ENCODE measurements at regions not wholly inside any gene's neighbourhood (a gene's known extent, or its start where the extent isn't known, plus 50 kb on each side); places are given as distances from the start of the nearest gene placed in this dataset.

- no peak overlapping the region for H3K4me3 ChIP-seq (ENCODE audit: low read length)
- no peaks in the 10 kb centered on the region for H3K27me3 ChIP-seq (ENCODE audit: control insufficient read depth, insufficient read depth, low read length)
- H3K27ac ChIP-seq (ENCODE audit: low read length), result no peak overlapping the region
- H3K9me3 ChIP-seq (ENCODE audit: control insufficient read depth, insufficient read depth, low read length), result no peaks in the 10 kb centered on the region
- no peaks in the 10 kb centered on the region for H3K4me1 ChIP-seq (ENCODE audit: control insufficient read depth, insufficient read depth, low read length)
- WGBS (ENCODE audit: insufficient coverage, insufficient read length), result no CpG with 5 or more reads among the region's 6 CpGs
- DNase-seq (ENCODE audit: low read depth, low spot score), result no peak
- no peaks in the 10 kb centered on the region for H3K36me3 ChIP-seq (ENCODE audit: control insufficient read depth, insufficient read depth, low read length)
These were observed 84.5 kb upstream of the RPS23 start for GRCh38 chr5:82362636-82363035.

GRCh38 chr5:82360022-82360421 lies 81.9 kb upstream of the RPS23 start:
- Histone ChIP-seq H3K9me3 (ENCODE audit: control insufficient read depth, insufficient read depth, low read length) (no peaks in the 10 kb centered on the region), H3K4me1 (ENCODE audit: control insufficient read depth, insufficient read depth, low read length) (no peaks in the 10 kb centered on the region), H3K36me3 (ENCODE audit: control insufficient read depth, insufficient read depth, low read length) (no peaks in the 10 kb centered on the region), H3K27me3 (ENCODE audit: control insufficient read depth, insufficient read depth, low read length) (no peaks in the 10 kb centered on the region), H3K4me3 (ENCODE audit: low read length) (no peak overlapping the region), H3K27ac (ENCODE audit: low read length) (no peak overlapping the region)
- DNase-seq (ENCODE audit: low read depth, low spot score), result no peak
- no CpG with 5 or more reads among the region's 3 CpGs for WGBS (ENCODE audit: insufficient coverage, insufficient read length)

- H3K4me3 ChIP-seq (ENCODE audit: low read length), result no peak overlapping the region
- H3K4me1 ChIP-seq (ENCODE audit: control insufficient read depth, insufficient read depth, low read length), result no peaks in the 10 kb centered on the region
- no peaks in the 10 kb centered on the region for H3K9me3 ChIP-seq (ENCODE audit: control insufficient read depth, insufficient read depth, low read length)
- no peaks in the 10 kb centered on the region for H3K27me3 ChIP-seq (ENCODE audit: control insufficient read depth, insufficient read depth, low read length)
- DNase-seq (ENCODE audit: low read depth, low spot score), result no peak
- H3K27ac ChIP-seq (ENCODE audit: low read length), result no peak overlapping the region
- no CpG with 5 or more reads among the region's 3 CpGs for WGBS (ENCODE audit: insufficient coverage, insufficient read length)
- no peaks in the 10 kb centered on the region for H3K36me3 ChIP-seq (ENCODE audit: control insufficient read depth, insufficient read depth, low read length)
These were observed 81.1 kb upstream of the RPS23 start for GRCh38 chr5:82359272-82359671.

GRCh38 chr5:82358457-82358856 lies 80.3 kb upstream of the RPS23 start:
- DNase-seq (ENCODE audit: low read depth, low spot score), result no peak
- WGBS (ENCODE audit: insufficient coverage, insufficient read length), result no CpG with 5 or more reads among the region's 2 CpGs
- Histone ChIP-seq H3K27me3 (ENCODE audit: control insufficient read depth, insufficient read depth, low read length) (no peaks in the 10 kb centered on the region), H3K9me3 (ENCODE audit: control insufficient read depth, insufficient read depth, low read length) (no peaks in the 10 kb centered on the region), H3K27ac (ENCODE audit: low read length) (no peak overlapping the region), H3K4me1 (ENCODE audit: control insufficient read depth, insufficient read depth, low read length) (no peaks in the 10 kb centered on the region), H3K36me3 (ENCODE audit: control insufficient read depth, insufficient read depth, low read length) (no peaks in the 10 kb centered on the region), H3K4me3 (ENCODE audit: low read length) (no peak overlapping the region)

- no CpG with 5 or more reads among the region's 14 CpGs for WGBS (ENCODE audit: insufficient coverage, insufficient read length)
- Histone ChIP-seq H3K9me3 (ENCODE audit: control insufficient read depth, insufficient read depth, low read length) (no peaks in the 10 kb centered on the region), H3K27me3 (ENCODE audit: control insufficient read depth, insufficient read depth, low read length) (no peaks in the 10 kb centered on the region), H3K27ac (ENCODE audit: low read length) (no peak overlapping the region), H3K4me1 (ENCODE audit: control insufficient read depth, insufficient read depth, low read length) (no peaks in the 10 kb centered on the region), H3K4me3 (ENCODE audit: low read length) (no peak overlapping the region), H3K36me3 (ENCODE audit: control insufficient read depth, insufficient read depth, low read length) (no peaks in the 10 kb centered on the region)
- DNase-seq (ENCODE audit: low read depth, low spot score), result no peak
These were observed 78.9 kb upstream of the RPS23 start for GRCh38 chr5:82356808-82357671.

GRCh38 chr5:82356021-82356420 lies 77.9 kb upstream of the RPS23 start:
- Histone ChIP-seq H3K9me3 (ENCODE audit: control insufficient read depth, insufficient read depth, low read length) (no peaks in the 10 kb centered on the region), H3K27ac (ENCODE audit: low read length) (no peak overlapping the region), H3K4me3 (ENCODE audit: low read length) (no peak overlapping the region), H3K27me3 (ENCODE audit: control insufficient read depth, insufficient read depth, low read length) (no peaks in the 10 kb centered on the region), H3K36me3 (ENCODE audit: control insufficient read depth, insufficient read depth, low read length) (no peaks in the 10 kb centered on the region), H3K4me1 (ENCODE audit: control insufficient read depth, insufficient read depth, low read length) (no peaks in the 10 kb centered on the region)
- WGBS (ENCODE audit: insufficient coverage, insufficient read length), result no CpG with 5 or more reads among the region's 4 CpGs
- no peak for DNase-seq (ENCODE audit: low read depth, low spot score)

GRCh38 chr5:82355496-82355895 lies 77.3 kb upstream of the RPS23 start:
- WGBS (ENCODE audit: insufficient coverage, insufficient read length), result no CpG with 5 or more reads among the region's 2 CpGs

GRCh38 chr5:82355053-82355452 lies 76.9 kb upstream of the RPS23 start:
- no peak overlapping the region for H3K4me3 ChIP-seq (ENCODE audit: low read length)
- H3K36me3 ChIP-seq (ENCODE audit: control insufficient read depth, insufficient read depth, low read length), result no peaks in the 10 kb centered on the region
- whole genome bisulfite sequencing (ENCODE audit: insufficient coverage, insufficient read length), result no CpG with 5 or more reads among the region's 3 CpGs
- no peaks in the 10 kb centered on the region for H3K9me3 ChIP-seq (ENCODE audit: control insufficient read depth, insufficient read depth, low read length)
- no peaks in the 10 kb centered on the region for H3K4me1 ChIP-seq (ENCODE audit: control insufficient read depth, insufficient read depth, low read length)
- no peak for DNase-seq (ENCODE audit: low read depth, low spot score)
- H3K27me3 ChIP-seq (ENCODE audit: control insufficient read depth, insufficient read depth, low read length), result no peaks in the 10 kb centered on the region
- H3K27ac ChIP-seq (ENCODE audit: low read length), result no peak overlapping the region

More at GRCh38 chr5:82355496-82355895, 77.3 kb upstream of the RPS23 start:
- Histone ChIP-seq H3K36me3 (ENCODE audit: control insufficient read depth, insufficient read depth, low read length) (no peaks in the 10 kb centered on the region), H3K27me3 (ENCODE audit: control insufficient read depth, insufficient read depth, low read length) (no peaks in the 10 kb centered on the region), H3K4me1 (ENCODE audit: control insufficient read depth, insufficient read depth, low read length) (no peaks in the 10 kb centered on the region), H3K27ac (ENCODE audit: low read length) (no peak overlapping the region), H3K4me3 (ENCODE audit: low read length) (no peak overlapping the region), H3K9me3 (ENCODE audit: control insufficient read depth, insufficient read depth, low read length) (no peaks in the 10 kb centered on the region)
- DNase-seq (ENCODE audit: low read depth, low spot score), result no peak

- no peaks in the 10 kb centered on the region for H3K4me1 ChIP-seq (ENCODE audit: control insufficient read depth, insufficient read depth, low read length)
- WGBS (ENCODE audit: insufficient coverage, insufficient read length), result no CpG with 5 or more reads among the region's 2 CpGs
These were observed 76.4 kb upstream of the RPS23 start for GRCh38 chr5:82354543-82354942.

GRCh38 chr5:82353522-82353921 lies 75.4 kb upstream of the RPS23 start:
- no CpG with 5 or more reads among the region's 3 CpGs for WGBS (ENCODE audit: insufficient coverage, insufficient read length)
- Histone ChIP-seq H3K9me3 (ENCODE audit: control insufficient read depth, insufficient read depth, low read length) (no peaks in the 10 kb centered on the region), H3K4me3 (ENCODE audit: low read length) (no peak overlapping the region), H3K36me3 (ENCODE audit: control insufficient read depth, insufficient read depth, low read length) (no peaks in the 10 kb centered on the region), H3K27ac (ENCODE audit: low read length) (no peak overlapping the region), H3K27me3 (ENCODE audit: control insufficient read depth, insufficient read depth, low read length) (no peaks in the 10 kb centered on the region), H3K4me1 (ENCODE audit: control insufficient read depth, insufficient read depth, low read length) (no peaks in the 10 kb centered on the region)
- DNase-seq (ENCODE audit: low read depth, low spot score), result no peak

More at GRCh38 chr5:82354543-82354942, 76.4 kb upstream of the RPS23 start:
- H3K36me3 ChIP-seq (ENCODE audit: control insufficient read depth, insufficient read depth, low read length), result no peaks in the 10 kb centered on the region
- no peak overlapping the region for H3K27ac ChIP-seq (ENCODE audit: low read length)
- H3K27me3 ChIP-seq (ENCODE audit: control insufficient read depth, insufficient read depth, low read length), result no peaks in the 10 kb centered on the region
- no peak for DNase-seq (ENCODE audit: low read depth, low spot score)
- H3K4me3 ChIP-seq (ENCODE audit: low read length), result no peak overlapping the region
- no peaks in the 10 kb centered on the region for H3K9me3 ChIP-seq (ENCODE audit: control insufficient read depth, insufficient read depth, low read length)

Data from iPS DF 6.9 (cell line).